ENCODE measurements at regions not wholly inside any gene's neighbourhood (a gene's known extent, or its start where the extent isn't known, plus 50 kb on each side); places are given as distances from the start of the nearest gene placed in this dataset.

DNA sequence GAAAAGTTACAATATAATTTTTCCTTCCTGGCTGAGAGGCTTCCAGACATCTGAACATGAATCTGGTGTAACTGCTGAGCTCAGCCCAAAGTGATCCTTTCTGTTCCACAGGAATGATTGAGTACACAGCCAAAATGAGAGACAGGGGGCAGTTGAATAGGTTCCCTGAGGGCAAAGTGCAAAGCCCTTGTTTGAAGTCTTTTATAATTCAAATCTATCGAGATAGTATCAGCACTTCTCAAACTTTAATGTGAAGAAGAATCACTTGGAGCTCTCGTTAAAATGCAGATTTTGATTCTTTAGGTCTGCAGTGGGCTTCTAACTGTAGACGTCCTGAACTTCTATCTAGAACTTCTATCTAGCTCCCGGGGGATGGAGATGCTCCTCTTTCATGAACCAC lies 54.4 kb upstream of the BMP2K start:
- DNase-seq (ENCODE audit: low read depth): no peak
- H3K4me3 ChIP-seq (ENCODE audit: low read depth, low read length): no peak overlapping the region

DNA sequence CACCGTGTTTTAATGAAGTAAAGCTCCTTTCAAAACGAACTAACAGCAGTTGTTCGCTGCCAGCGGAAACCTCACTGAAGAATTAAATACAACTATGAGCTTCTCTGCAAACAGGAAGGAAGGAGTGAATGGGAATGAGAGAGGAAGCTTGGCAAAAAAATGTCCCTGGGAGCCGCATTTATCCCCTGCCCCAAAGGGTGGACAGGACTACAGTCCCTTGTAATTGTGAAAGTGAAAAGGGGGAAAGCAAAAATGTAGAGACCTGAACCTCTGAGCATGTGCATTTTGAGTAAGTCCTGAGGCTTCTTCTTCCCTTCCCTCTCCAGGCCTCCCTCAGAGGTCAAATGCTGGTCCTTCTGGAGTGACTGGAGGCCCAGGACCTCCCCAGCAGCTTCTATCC lies 53.8 kb upstream of the BMP2K start:
- DNase-seq (ENCODE audit: low read depth): no peak
- H3K4me3 ChIP-seq (ENCODE audit: low read depth, low read length): no peak overlapping the region

DNA sequence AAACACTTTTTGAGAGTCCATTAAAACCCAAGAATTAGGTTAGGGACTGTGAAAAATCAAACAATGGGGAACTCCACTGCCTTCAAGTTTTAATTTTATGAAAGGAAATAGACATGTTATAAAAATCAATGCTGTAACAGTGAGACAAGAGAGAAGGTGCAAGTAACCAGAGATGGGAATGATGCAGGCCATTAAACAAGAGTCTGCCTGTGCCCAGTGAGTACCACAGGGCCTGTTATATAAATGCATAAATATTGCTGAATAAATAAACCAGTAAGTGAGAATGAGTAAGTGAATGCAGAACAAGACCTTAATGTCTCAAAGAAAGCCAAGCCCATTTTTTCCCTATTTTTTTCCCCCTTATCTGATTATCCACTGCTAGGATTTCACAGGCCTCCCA lies 53.3 kb upstream of the BMP2K start:
- no peak for DNase-seq (ENCODE audit: low read depth)
- H3K4me3 ChIP-seq (ENCODE audit: low read depth, low read length): no peak overlapping the region
